ENCODE measurements at regions not wholly inside any gene's neighbourhood (a gene's known extent, or its start where the extent isn't known, plus 50 kb on each side); places are given as distances from the start of the nearest gene placed in this dataset.

DNA sequence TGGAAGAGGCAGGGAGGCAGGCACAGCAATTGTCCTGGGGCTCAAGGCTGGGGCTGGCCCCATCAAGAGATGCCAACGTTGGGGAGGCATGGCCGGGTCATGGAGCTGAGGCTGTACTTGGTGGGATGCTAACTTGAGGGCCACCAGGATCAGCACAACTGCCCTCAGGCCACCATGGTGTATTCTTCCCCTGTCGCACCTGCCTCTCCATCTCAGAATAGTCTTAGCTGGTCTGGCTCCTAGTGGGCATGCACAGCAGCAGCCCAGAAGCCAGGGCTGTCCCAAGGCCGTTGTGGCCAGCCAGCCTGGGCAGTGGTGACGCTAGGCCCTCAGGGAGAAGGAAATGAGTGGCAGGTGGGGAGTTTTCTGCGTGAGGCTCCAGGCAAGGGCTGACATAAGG is 91.3 kb downstream of the DHCR7 start:
- TF ChIP-seq ZNF274 (IDR thresholded peaks at IDR 0.05; ENCODE audit: low read depth, low read length) = no peak
- no peak for TF ChIP-seq YY1 (IDR thresholded peaks at IDR 0.05; ENCODE audit: insufficient read depth, insufficient read length)

All from NT2/D1 (cell line).